Mucosa of descending colon (tissue), 3 donors: ENCODE measurements at regions not wholly inside any gene's neighbourhood (a gene's known extent, or its start where the extent isn't known, plus 50 kb on each side); places are given as distances from the start of the nearest gene placed in this dataset.

Source experiments
- ATAC-seq: fragments of 200-7000 bp; cut with Tn5 transposase; one replicate; pipeline ENCODE4 v1.9.1; 2020; ENCODE audit warnings: mild to moderate bottlenecking, moderate library complexity
- DNase-seq, 3 donors: peaks; one replicate each; pipeline ENCODE4 v3.0.0-alpha.2; 2020
- H3K36me3 ChIP-seq: fragments of 200-600 bp; one replicate; pipeline ENCODE4 v1.8.0; 2021; ENCODE audit warnings: low read depth, mild to moderate bottlenecking
- H3K4me1 ChIP-seq: fragments of 200-600 bp; one replicate; pipeline ENCODE4 v1.8.0; 2021; ENCODE audit warnings: low read depth, mild to moderate bottlenecking
- H3K4me3 ChIP-seq: fragments of 200-600 bp; one replicate; pipeline ENCODE4 v1.8.0; 2021; ENCODE audit warnings: mild to moderate bottlenecking
- H3K9me3 ChIP-seq: fragments of 200-600 bp; one replicate; pipeline ENCODE4 v1.8.0; 2021; ENCODE audit warnings: mild to moderate bottlenecking
- intact Hi-C, 2 donors: fragments of 100-400 bp; cut with DNase I in 1 of 2; cut with micrococcal nuclease in 1 of 2; formaldehyde crosslinking; loops; one replicate each; pipeline versions ENCODE4 v1.11.0 to v1.11.1; 2022; cut with DNase I, micrococcal nuclease
- TF ChIP-seq, protein P1 (sequence below): fragments of 200-600 bp; IDR thresholded peaks from one replicate; pipeline ENCODE4 v1.8.0; 2022; ENCODE audit warnings: antibody characterized with exemption, mild to moderate bottlenecking
- donor health status: DM: no; HTN: no; CAD: no; lungs with moderate emphysema.
- donor health status: DM: no; HTN: no; CAD: no.
- donor health status: DM: no; HTN: yes; CAD: no.

DNA sequence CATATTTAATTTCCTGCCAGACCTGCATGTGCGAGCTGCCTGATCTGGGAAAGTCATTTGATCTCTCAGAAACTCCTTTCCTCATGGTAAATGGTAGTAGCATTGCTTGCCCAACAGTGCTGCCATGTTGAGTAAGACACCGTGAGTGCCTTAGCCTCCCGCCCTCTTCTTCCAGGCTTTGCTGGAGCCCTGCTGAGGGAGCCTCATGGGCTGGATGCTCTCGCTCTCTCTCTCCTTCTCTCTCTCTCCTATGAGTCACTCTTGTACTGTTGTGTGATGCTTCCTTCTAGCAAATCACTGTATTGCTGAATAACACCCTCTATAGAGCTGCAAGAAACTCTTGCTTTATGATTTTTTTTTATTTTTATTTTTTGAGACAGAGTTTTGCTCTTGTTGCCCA is 365.5 kb downstream of the UQCRFS1 start:
- H3K36me3 ChIP-seq, result no peaks in the 10 kb centered on the region
- no peaks in the 10 kb centered on the region for H3K9me3 ChIP-seq
- no peak for ATAC-seq
- no peak overlapping the region for H3K4me3 ChIP-seq
- no peaks in the 10 kb centered on the region for H3K4me1 ChIP-seq
- no peak for DNase-seq
- intact Hi-C loops, result no loop called here
- TF ChIP-seq, protein P1, sequence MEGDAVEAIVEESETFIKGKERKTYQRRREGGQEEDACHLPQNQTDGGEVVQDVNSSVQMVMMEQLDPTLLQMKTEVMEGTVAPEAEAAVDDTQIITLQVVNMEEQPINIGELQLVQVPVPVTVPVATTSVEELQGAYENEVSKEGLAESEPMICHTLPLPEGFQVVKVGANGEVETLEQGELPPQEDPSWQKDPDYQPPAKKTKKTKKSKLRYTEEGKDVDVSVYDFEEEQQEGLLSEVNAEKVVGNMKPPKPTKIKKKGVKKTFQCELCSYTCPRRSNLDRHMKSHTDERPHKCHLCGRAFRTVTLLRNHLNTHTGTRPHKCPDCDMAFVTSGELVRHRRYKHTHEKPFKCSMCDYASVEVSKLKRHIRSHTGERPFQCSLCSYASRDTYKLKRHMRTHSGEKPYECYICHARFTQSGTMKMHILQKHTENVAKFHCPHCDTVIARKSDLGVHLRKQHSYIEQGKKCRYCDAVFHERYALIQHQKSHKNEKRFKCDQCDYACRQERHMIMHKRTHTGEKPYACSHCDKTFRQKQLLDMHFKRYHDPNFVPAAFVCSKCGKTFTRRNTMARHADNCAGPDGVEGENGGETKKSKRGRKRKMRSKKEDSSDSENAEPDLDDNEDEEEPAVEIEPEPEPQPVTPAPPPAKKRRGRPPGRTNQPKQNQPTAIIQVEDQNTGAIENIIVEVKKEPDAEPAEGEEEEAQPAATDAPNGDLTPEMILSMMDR, result no peak

DNA sequence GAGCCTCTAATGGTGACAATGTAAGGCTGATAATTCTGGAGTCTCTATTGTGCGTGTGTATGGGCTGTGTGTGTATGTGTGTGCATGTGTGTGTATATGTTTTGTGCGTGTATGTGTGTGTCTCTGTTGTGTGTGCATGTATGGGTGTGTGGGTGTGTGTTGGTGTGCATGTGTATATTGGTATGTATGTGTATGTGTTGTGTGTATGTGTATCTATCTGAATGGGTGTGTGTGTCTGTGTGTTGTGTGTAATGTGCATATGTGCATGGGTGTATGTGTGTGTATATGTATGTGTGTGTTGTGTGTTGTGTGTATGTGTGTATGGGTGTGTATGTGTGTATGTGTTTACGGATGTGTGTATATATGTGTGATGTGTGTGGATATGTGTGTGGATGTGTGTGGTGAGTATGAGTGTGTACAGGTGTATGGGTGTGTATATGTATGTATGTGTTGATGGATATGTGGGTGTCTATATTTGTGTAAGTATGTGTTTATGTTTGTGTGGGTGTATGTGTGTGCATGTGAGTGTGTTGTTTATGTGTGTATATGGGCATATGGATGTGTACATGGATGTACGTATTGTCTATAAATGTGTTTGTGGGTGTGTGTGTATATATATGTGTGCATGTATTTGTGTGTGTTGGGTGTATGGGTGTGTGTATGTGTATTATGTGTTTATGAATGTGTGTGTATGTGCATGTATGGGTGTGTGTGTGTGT is 366.7 kb downstream of the UQCRFS1 start:
- Histone ChIP-seq H3K4me3 (no peak overlapping the region), H3K36me3 (no peaks in the 10 kb centered on the region), H3K9me3 (no peaks in the 10 kb centered on the region), H3K4me1 (no peaks in the 10 kb centered on the region)
- TF ChIP-seq, protein P1, result no peak
- DNase-seq (no peak), ATAC-seq (no peak)
- intact Hi-C loops, result no loop called here

DNA sequence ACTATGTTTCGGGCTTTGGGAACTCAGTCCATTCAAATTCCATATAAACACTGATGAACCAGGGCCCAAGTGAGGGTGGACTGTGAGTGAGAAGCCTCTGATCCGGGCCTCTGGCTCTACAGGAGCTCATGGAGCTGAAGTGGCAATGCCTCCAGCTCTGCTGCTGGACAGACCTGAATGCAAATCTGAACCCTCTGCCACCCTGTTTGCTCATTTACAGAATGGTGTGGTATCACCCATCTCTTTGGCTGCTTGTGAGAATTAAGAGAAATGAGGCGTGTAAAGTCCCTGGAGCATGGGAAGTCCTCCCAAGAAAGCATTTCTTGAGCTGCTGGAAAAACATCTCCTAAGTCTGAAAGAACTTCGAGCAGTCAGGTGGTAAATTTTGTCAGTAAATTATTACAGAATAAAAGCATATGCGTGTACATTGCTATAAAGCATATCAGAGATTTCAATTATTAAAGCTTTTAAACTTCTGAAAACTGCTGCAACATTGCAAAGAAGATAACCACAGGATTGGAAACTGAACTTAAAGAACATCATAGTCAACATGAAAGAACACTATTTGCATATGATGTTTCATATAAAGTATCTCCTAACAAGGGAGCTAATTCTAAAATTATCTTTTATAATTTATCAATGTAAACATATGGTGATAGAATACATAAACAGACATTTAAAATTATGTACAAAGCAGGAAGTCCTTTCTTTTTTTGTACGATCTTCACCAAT is 369.0 kb downstream of the UQCRFS1 start:
- TF ChIP-seq, protein P1, result no peak
- H3K4me1 ChIP-seq, result no peaks in the 10 kb centered on the region
- no peak for ATAC-seq
- no peak overlapping the region for H3K4me3 ChIP-seq
- no peaks in the 10 kb centered on the region for H3K9me3 ChIP-seq
- no peaks in the 10 kb centered on the region for H3K36me3 ChIP-seq
- DNase-seq, result no peak
- intact Hi-C loops, result no loop called here

DNA sequence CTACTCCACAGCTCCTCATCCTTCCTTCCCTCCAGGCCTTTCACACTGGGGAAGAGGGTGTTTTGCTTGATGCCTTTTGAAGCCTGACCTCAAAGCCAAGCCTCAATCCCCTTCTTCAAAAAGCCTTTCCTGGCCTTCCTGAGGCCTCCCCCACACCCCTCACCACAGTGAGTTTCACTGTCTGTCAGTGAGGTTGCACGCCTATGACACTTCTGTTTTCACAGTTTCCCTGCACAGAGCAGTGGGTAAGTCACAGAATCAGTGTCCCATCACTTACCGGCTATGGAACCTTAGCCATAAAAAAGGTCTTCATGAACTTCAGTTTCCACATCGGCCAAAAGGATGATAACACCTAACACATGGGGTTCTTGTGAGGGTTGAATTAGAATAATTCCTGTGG is 371.4 kb downstream of the UQCRFS1 start:
- H3K9me3 ChIP-seq, result no peaks in the 10 kb centered on the region
- DNase-seq (no peak), ATAC-seq (no peak)
- TF ChIP-seq, protein P1, result no peak
- intact Hi-C loops, result no loop called here
- H3K36me3 ChIP-seq, result no peaks in the 10 kb centered on the region
- H3K4me3 ChIP-seq, result no peak overlapping the region
- H3K4me1 ChIP-seq, result no peaks in the 10 kb centered on the region

DNA sequence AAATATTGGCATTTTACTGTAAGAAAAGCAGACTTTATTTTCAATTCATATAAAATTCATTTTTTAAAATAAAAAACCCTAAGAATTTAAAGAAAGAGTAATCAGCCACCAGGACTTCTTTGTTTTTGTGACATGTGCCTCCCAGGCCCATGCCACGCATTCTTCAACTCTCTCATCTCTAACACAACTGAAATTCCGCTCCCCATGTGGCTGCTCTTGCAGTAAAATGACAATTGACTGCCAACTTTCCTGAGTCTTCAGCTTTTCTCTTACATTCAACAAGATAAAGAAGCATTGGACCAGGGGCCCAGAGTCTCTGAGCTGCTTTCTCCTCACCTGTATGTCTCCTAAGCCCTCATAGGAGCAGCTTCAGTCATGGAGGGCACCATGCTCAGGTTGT is 372.1 kb downstream of the UQCRFS1 start:
- TF ChIP-seq, protein P1, result no peak
- intact Hi-C loops, result no loop called here
- Histone ChIP-seq H3K36me3 (no peaks in the 10 kb centered on the region), H3K4me1 (no peaks in the 10 kb centered on the region), H3K4me3 (no peak overlapping the region), H3K9me3 (no peaks in the 10 kb centered on the region)
- DNase-seq, result no peak
- no peak for ATAC-seq
